CD14-positive monocyte (primary cell): ENCODE measurements at regions not wholly inside any gene's neighbourhood (a gene's known extent, or its start where the extent isn't known, plus 50 kb on each side); places are given as distances from the start of the nearest gene placed in this dataset.

Experiments
- DNase-seq, 3 donors: peaks; one replicate each; pipeline ENCODE4 v3.0.0-alpha.2; 2011 to 2022
- H2AFZ ChIP-seq: 2 replicates; pipeline ENCODE4 v1.6.0; 2012; ENCODE audit warnings: mild to moderate bottlenecking, low read depth, low read length, inconsistent platforms; ENCODE audit not compliant: insufficient read depth, poor library complexity, severe bottlenecking
- H3K27ac ChIP-seq, 2 donors: 1 replicate in 1 of 2; 2 replicates in 1 of 2; pipeline ENCODE4 v1.5.1; 2012 to 2013; ENCODE audit warnings: low read length in 2 of 2, control low read depth in 1 of 2, inconsistent platforms in 1 of 2, low read depth in 1 of 2, mild to moderate bottlenecking in 1 of 2
- H3K27me3 ChIP-seq, 2 donors: one replicate each; pipeline versions ENCODE4 v1.6.0 to v1.6.1; 2011 to 2013; ENCODE audit warnings: low read length in 2 of 2; ENCODE audit not compliant: control insufficient read depth in 2 of 2, insufficient read depth in 2 of 2
- H3K36me3 ChIP-seq, 2 donors: replicated peaks in 1 of 2; 1 replicate in 1 of 2; 2 replicates in 1 of 2; pipeline versions ENCODE4 v1.5.1 to v1.6.1; 2012 to 2013; ENCODE audit warnings: low read length in 2 of 2, control low read depth in 1 of 2, inconsistent platforms in 1 of 2, mild to moderate bottlenecking in 1 of 2; ENCODE audit not compliant: insufficient read depth in 2 of 2, control insufficient read depth in 1 of 2
- H3K4me1 ChIP-seq, 2 donors: 1 replicate in 1 of 2; 2 replicates in 1 of 2; pipeline versions ENCODE4 v1.5.1 to v1.6.1; 2012 to 2013; ENCODE audit warnings: low read length in 2 of 2, control low read depth in 1 of 2, inconsistent platforms in 1 of 2, mild to moderate bottlenecking in 1 of 2, moderate library complexity in 1 of 2; ENCODE audit not compliant: insufficient read depth in 2 of 2, control insufficient read depth in 1 of 2
- H3K4me2 ChIP-seq: replicated peaks from 2 replicates; pipeline ENCODE3; 2012; ENCODE audit warnings: low read length, moderate library complexity, mild to moderate bottlenecking; ENCODE audit not compliant: poor library complexity, severe bottlenecking; ENCODE audit errors: extremely low read depth
- H3K4me3 ChIP-seq, 3 experiments: fragments of 200-600 bp in 1 of 3; sonication (generic) in 1 of 3; replicated peaks in 1 of 3; 1 replicate in 2 of 3; 2 replicates in 1 of 3; pipeline ENCODE4 v1.5.1; 2011 to 2013; ENCODE audit warnings: low read length in 3 of 3, mild to moderate bottlenecking in 3 of 3, control low read depth in 2 of 3, low read depth in 2 of 3, inconsistent platforms in 1 of 3, moderate library complexity in 1 of 3
- H3K79me2 ChIP-seq: 2 replicates; pipeline ENCODE4 v1.6.0; 2012; ENCODE audit warnings: mild to moderate bottlenecking, control low read depth, inconsistent platforms, low read length, moderate library complexity; ENCODE audit not compliant: insufficient read depth
- H3K9ac ChIP-seq: 2 replicates; pipeline ENCODE4 v1.6.0; 2017; ENCODE audit warnings: low read length, mild to moderate bottlenecking; ENCODE audit not compliant: insufficient read depth, poor library complexity, severe bottlenecking
- H3K9me3 ChIP-seq, 2 donors: replicated peaks in 1 of 2; 1 replicate in 1 of 2; 2 replicates in 1 of 2; pipeline versions ENCODE4 v1.5.1 to v1.6.1; 2012 to 2013; ENCODE audit warnings: low read length in 2 of 2, control low read depth in 1 of 2; ENCODE audit not compliant: control insufficient read depth in 1 of 2, insufficient read depth in 1 of 2
- H4K20me1 ChIP-seq: 2 replicates; pipeline ENCODE4 v1.6.0; 2012; ENCODE audit warnings: mild to moderate bottlenecking, low read length, control low read depth, moderate library complexity; ENCODE audit not compliant: insufficient read depth
- H3K27ac Mint-ChIP-seq, 7 donors: one replicate each; pipeline ENCODE4 v1.8.0; 2020; ENCODE audit warnings: mild to moderate bottlenecking in 7 of 7, mixed read lengths in 7 of 7, moderate library complexity in 6 of 7, inconsistent platforms in 2 of 7
- H3K27me3 Mint-ChIP-seq, 3 donors: one replicate each; pipeline ENCODE4 v1.8.0; 2021 to 2022; ENCODE audit warnings: low read depth in 3 of 3, mild to moderate bottlenecking in 3 of 3, mixed read lengths in 3 of 3, moderate library complexity in 3 of 3, inconsistent platforms in 1 of 3
- H3K36me3 Mint-ChIP-seq, 2 donors: one replicate each; pipeline ENCODE4 v1.8.0; 2020; ENCODE audit warnings: mixed read lengths in 2 of 2, inconsistent platforms in 1 of 2, mild to moderate bottlenecking in 1 of 2
- H3K4me1 Mint-ChIP-seq: one replicate; pipeline ENCODE4 v1.8.0; 2020; ENCODE audit warnings: mild to moderate bottlenecking, mixed read lengths
- H3K4me3 Mint-ChIP-seq, 2 donors: one replicate each; pipeline ENCODE4 v1.8.0; 2020; ENCODE audit warnings: mild to moderate bottlenecking in 2 of 2, mixed read lengths in 2 of 2, moderate library complexity in 1 of 2
- H3K9me3 Mint-ChIP-seq, 7 donors: one replicate each; pipeline ENCODE4 v1.8.0; 2020 to 2022; ENCODE audit warnings: mixed read lengths in 7 of 7, mild to moderate bottlenecking in 6 of 7, moderate library complexity in 6 of 7, inconsistent platforms in 2 of 7
- CTCF ChIP-seq: fragments of 200-600 bp; IDR thresholded peaks from one replicate; pipeline ENCODE4 v1.8.0; 2022; ENCODE audit warnings: antibody characterized with exemption, mild to moderate bottlenecking
- WGBS: methylation state at CpG from one replicate; pipeline ENCODE4 v1.1.5; 2013; ENCODE audit warnings: missing lambda C conversion rate; ENCODE audit not compliant: insufficient coverage; 5-methylcytosine and 5-hydroxymethylcytosine counted together
- intact Hi-C, 2 donors: fragments of 100-400 bp; cut with micrococcal nuclease; formaldehyde crosslinking; loops; one replicate each; pipeline versions ENCODE4 v1.15.0 to v1.15.1; 2023

- Histone ChIP-seq H3K27ac (no peak overlapping the region), H2AFZ (no peak overlapping the region), H3K4me1 (no peaks in the 10 kb centered on the region), H3K9ac (no peak overlapping the region), H3K36me3 (no peaks in the 10 kb centered on the region), H3K79me2 (no peaks in the 10 kb centered on the region), H3K4me2 (no peak overlapping the region), H3K4me3 (no peak overlapping the region), H4K20me1 (no peaks in the 10 kb centered on the region), H3K27me3 (no peaks in the 10 kb centered on the region), H3K9me3 (no peaks in the 10 kb centered on the region)
- H3K36me3 Mint-ChIP-seq, result no peaks in the 10 kb centered on the region
- no peak overlapping the region for H3K4me3 Mint-ChIP-seq
- H3K4me1 Mint-ChIP-seq, result no peaks in the 10 kb centered on the region
- TF ChIP-seq CTCF, result no peak
- 89% methylated on average over 3 of the region's 6 CpGs for WGBS
- no peak for DNase-seq
- intact Hi-C loops, result no loop called here
- peaks cover 0 to 5% (median 1%) of the 10 kb centered on the region in 3 donors for H3K27me3 Mint-ChIP-seq
- H3K9me3 Mint-ChIP-seq, result peaks cover 0 to 8% (median 0%) of the 10 kb centered on the region in 7 donors
- no peak overlapping the region for H3K27ac Mint-ChIP-seq
These were observed 199.6 kb upstream of the IRS2 start for GRCh38 chr13:109985871-109986450.

- no peak overlapping the region for H3K4me3 Mint-ChIP-seq
- Histone ChIP-seq H3K79me2 (no peaks in the 10 kb centered on the region), H3K9ac (no peak overlapping the region), H3K36me3 (no peaks in the 10 kb centered on the region), H3K4me1 (no peaks in the 10 kb centered on the region), H3K4me3 (no peak overlapping the region), H2AFZ (no peak overlapping the region), H4K20me1 (no peaks in the 10 kb centered on the region), H3K4me2 (no peak overlapping the region), H3K27me3 (no peaks in the 10 kb centered on the region), H3K9me3 (no peaks in the 10 kb centered on the region), H3K27ac (no peak overlapping the region)
- intact Hi-C loops, result no loop called here
- DNase-seq, result no peak
- no peaks in the 10 kb centered on the region for H3K36me3 Mint-ChIP-seq
- no peak for TF ChIP-seq CTCF
- peaks cover 0 to 4% (median 0%) of the 10 kb centered on the region in 7 donors for H3K9me3 Mint-ChIP-seq
- no peaks in the 10 kb centered on the region for H3K4me1 Mint-ChIP-seq
- peaks cover 0 to 5% (median 2%) of the 10 kb centered on the region in 3 donors for H3K27me3 Mint-ChIP-seq
- 84% methylated on average over 3 of the region's 7 CpGs for WGBS
- no peak overlapping the region for H3K27ac Mint-ChIP-seq
These were observed 197.1 kb upstream of the IRS2 start for GRCh38 chr13:109983447-109983846.
